ENCODE measurements at regions not wholly inside any gene's neighbourhood (a gene's known extent, or its start where the extent isn't known, plus 50 kb on each side); places are given as distances from the start of the nearest gene placed in this dataset.

- H3K9me3 ChIP-seq (ENCODE audit: control insufficient read depth in 3 of 3, low read length in 3 of 3), result no peaks in the 10 kb centered on the region
- no peaks in the 10 kb centered on the region for H3K4me1 ChIP-seq (ENCODE audit: control insufficient read depth in 3 of 3, insufficient read depth in 3 of 3, low read length in 3 of 3)
These were observed 850.6 kb upstream of the ACVR2A start for GRCh38 chr2:146994246-146994645.

GRCh38 chr2:146992466-146992865 lies 852.4 kb upstream of the ACVR2A start:
- Histone ChIP-seq H3K4me1 (ENCODE audit: control insufficient read depth in 3 of 3, insufficient read depth in 3 of 3, low read length in 3 of 3) (no peaks in the 10 kb centered on the region), H3K9ac (ENCODE audit: low read depth in 1 of 3, low read length in 3 of 3) (no peak overlapping the region), H3K36me3 (ENCODE audit: control insufficient read depth in 3 of 3, insufficient read depth in 3 of 3, low read length in 3 of 3) (no peaks in the 10 kb centered on the region), H3K27me3 (ENCODE audit: control insufficient read depth in 3 of 3, insufficient read depth in 3 of 3, low read length in 3 of 3) (no peaks in the 10 kb centered on the region), H3K27ac (ENCODE audit: low read depth, low read length) (no peak overlapping the region), H3K4me3 (ENCODE audit: low read length in 3 of 3) (no peak overlapping the region), H3K9me3 (ENCODE audit: control insufficient read depth in 3 of 3, low read length in 3 of 3) (no peaks in the 10 kb centered on the region)

More at GRCh38 chr2:146994246-146994645, 850.6 kb upstream of the ACVR2A start:
- Histone ChIP-seq H3K9ac (ENCODE audit: low read depth in 1 of 3, low read length in 3 of 3) (no peak overlapping the region), H3K27ac (ENCODE audit: low read depth, low read length) (no peak overlapping the region), H3K4me3 (ENCODE audit: low read length in 3 of 3) (no peak overlapping the region), H3K36me3 (ENCODE audit: control insufficient read depth in 3 of 3, insufficient read depth in 3 of 3, low read length in 3 of 3) (no peaks in the 10 kb centered on the region), H3K27me3 (ENCODE audit: control insufficient read depth in 3 of 3, insufficient read depth in 3 of 3, low read length in 3 of 3) (no peaks in the 10 kb centered on the region)

- Histone ChIP-seq H3K27me3 (ENCODE audit: control insufficient read depth in 3 of 3, insufficient read depth in 3 of 3, low read length in 3 of 3) (no peaks in the 10 kb centered on the region), H3K4me1 (ENCODE audit: control insufficient read depth in 3 of 3, insufficient read depth in 3 of 3, low read length in 3 of 3) (no peaks in the 10 kb centered on the region), H3K27ac (ENCODE audit: low read depth, low read length) (no peak overlapping the region), H3K4me3 (ENCODE audit: low read length in 3 of 3) (no peak overlapping the region), H3K9me3 (ENCODE audit: control insufficient read depth in 3 of 3, low read length in 3 of 3) (no peaks in the 10 kb centered on the region), H3K9ac (ENCODE audit: low read depth in 1 of 3, low read length in 3 of 3) (no peak overlapping the region), H3K36me3 (ENCODE audit: control insufficient read depth in 3 of 3, insufficient read depth in 3 of 3, low read length in 3 of 3) (no peaks in the 10 kb centered on the region)
These were observed 852.8 kb upstream of the ACVR2A start for GRCh38 chr2:146992057-146992456.

- Histone ChIP-seq H3K4me1 (ENCODE audit: control insufficient read depth in 3 of 3, insufficient read depth in 3 of 3, low read length in 3 of 3) (no peaks in the 10 kb centered on the region), H3K9me3 (ENCODE audit: control insufficient read depth in 3 of 3, low read length in 3 of 3) (no peaks in the 10 kb centered on the region), H3K27ac (ENCODE audit: low read depth, low read length) (no peak overlapping the region), H3K36me3 (ENCODE audit: control insufficient read depth in 3 of 3, insufficient read depth in 3 of 3, low read length in 3 of 3) (no peaks in the 10 kb centered on the region), H3K9ac (ENCODE audit: low read depth in 1 of 3, low read length in 3 of 3) (no peak overlapping the region), H3K4me3 (ENCODE audit: low read length in 3 of 3) (no peak overlapping the region), H3K27me3 (ENCODE audit: control insufficient read depth in 3 of 3, insufficient read depth in 3 of 3, low read length in 3 of 3) (no peaks in the 10 kb centered on the region)
These were observed 854.3 kb upstream of the ACVR2A start for GRCh38 chr2:146990311-146991054.

- Histone ChIP-seq H3K4me1 (ENCODE audit: control insufficient read depth in 3 of 3, insufficient read depth in 3 of 3, low read length in 3 of 3) (no peaks in the 10 kb centered on the region), H3K27me3 (ENCODE audit: control insufficient read depth in 3 of 3, insufficient read depth in 3 of 3, low read length in 3 of 3) (no peaks in the 10 kb centered on the region)
These were observed 855.1 kb upstream of the ACVR2A start for GRCh38 chr2:146989741-146990140.

GRCh38 chr2:146987996-146988395 lies 856.8 kb upstream of the ACVR2A start:
- no peaks in the 10 kb centered on the region for H3K36me3 ChIP-seq (ENCODE audit: control insufficient read depth in 3 of 3, insufficient read depth in 3 of 3, low read length in 3 of 3)
- H3K4me3 ChIP-seq (ENCODE audit: low read length in 3 of 3), result no peak overlapping the region
- no peak overlapping the region for H3K9ac ChIP-seq (ENCODE audit: low read depth in 1 of 3, low read length in 3 of 3)
- no peaks in the 10 kb centered on the region for H3K27me3 ChIP-seq (ENCODE audit: control insufficient read depth in 3 of 3, insufficient read depth in 3 of 3, low read length in 3 of 3)
- no peak overlapping the region for H3K27ac ChIP-seq (ENCODE audit: low read depth, low read length)
- H3K4me1 ChIP-seq (ENCODE audit: control insufficient read depth in 3 of 3, insufficient read depth in 3 of 3, low read length in 3 of 3), result no peaks in the 10 kb centered on the region
- H3K9me3 ChIP-seq (ENCODE audit: control insufficient read depth in 3 of 3, low read length in 3 of 3), result no peaks in the 10 kb centered on the region

More at GRCh38 chr2:146989741-146990140, 855.1 kb upstream of the ACVR2A start:
- Histone ChIP-seq H3K9ac (ENCODE audit: low read depth in 1 of 3, low read length in 3 of 3) (no peak overlapping the region), H3K4me3 (ENCODE audit: low read length in 3 of 3) (no peak overlapping the region), H3K9me3 (ENCODE audit: control insufficient read depth in 3 of 3, low read length in 3 of 3) (no peaks in the 10 kb centered on the region), H3K36me3 (ENCODE audit: control insufficient read depth in 3 of 3, insufficient read depth in 3 of 3, low read length in 3 of 3) (no peaks in the 10 kb centered on the region), H3K27ac (ENCODE audit: low read depth, low read length) (no peak overlapping the region)

GRCh38 chr2:146986161-146986560 lies 858.7 kb upstream of the ACVR2A start:
- Histone ChIP-seq H3K27me3 (ENCODE audit: control insufficient read depth in 3 of 3, insufficient read depth in 3 of 3, low read length in 3 of 3) (no peaks in the 10 kb centered on the region), H3K4me3 (ENCODE audit: low read length in 3 of 3) (no peak overlapping the region), H3K27ac (ENCODE audit: low read depth, low read length) (no peak overlapping the region), H3K36me3 (ENCODE audit: control insufficient read depth in 3 of 3, insufficient read depth in 3 of 3, low read length in 3 of 3) (no peaks in the 10 kb centered on the region), H3K9ac (ENCODE audit: low read depth in 1 of 3, low read length in 3 of 3) (no peak overlapping the region), H3K4me1 (ENCODE audit: control insufficient read depth in 3 of 3, insufficient read depth in 3 of 3, low read length in 3 of 3) (no peaks in the 10 kb centered on the region), H3K9me3 (ENCODE audit: control insufficient read depth in 3 of 3, low read length in 3 of 3) (no peaks in the 10 kb centered on the region)

GRCh38 chr2:146985753-146986152 lies 859.1 kb upstream of the ACVR2A start:
- Histone ChIP-seq H3K9ac (ENCODE audit: low read depth in 1 of 3, low read length in 3 of 3) (no peak overlapping the region), H3K4me3 (ENCODE audit: low read length in 3 of 3) (no peak overlapping the region), H3K9me3 (ENCODE audit: control insufficient read depth in 3 of 3, low read length in 3 of 3) (no peaks in the 10 kb centered on the region), H3K36me3 (ENCODE audit: control insufficient read depth in 3 of 3, insufficient read depth in 3 of 3, low read length in 3 of 3) (no peaks in the 10 kb centered on the region), H3K4me1 (ENCODE audit: control insufficient read depth in 3 of 3, insufficient read depth in 3 of 3, low read length in 3 of 3) (no peaks in the 10 kb centered on the region), H3K27me3 (ENCODE audit: control insufficient read depth in 3 of 3, insufficient read depth in 3 of 3, low read length in 3 of 3) (no peaks in the 10 kb centered on the region), H3K27ac (ENCODE audit: low read depth, low read length) (no peak overlapping the region)

- no peak overlapping the region for H3K9ac ChIP-seq (ENCODE audit: low read depth in 1 of 3, low read length in 3 of 3)
These were observed 860.8 kb upstream of the ACVR2A start for GRCh38 chr2:146984014-146984413.

GRCh38 chr2:146982393-146982846 lies 862.4 kb upstream of the ACVR2A start:
- Histone ChIP-seq H3K9me3 (ENCODE audit: control insufficient read depth in 3 of 3, low read length in 3 of 3) (no peaks in the 10 kb centered on the region), H3K4me1 (ENCODE audit: control insufficient read depth in 3 of 3, insufficient read depth in 3 of 3, low read length in 3 of 3) (no peaks in the 10 kb centered on the region), H3K27ac (ENCODE audit: low read depth, low read length) (no peak overlapping the region), H3K4me3 (ENCODE audit: low read length in 3 of 3) (no peak overlapping the region), H3K9ac (ENCODE audit: low read depth in 1 of 3, low read length in 3 of 3) (no peak overlapping the region), H3K36me3 (ENCODE audit: control insufficient read depth in 3 of 3, insufficient read depth in 3 of 3, low read length in 3 of 3) (no peaks in the 10 kb centered on the region), H3K27me3 (ENCODE audit: control insufficient read depth in 3 of 3, insufficient read depth in 3 of 3, low read length in 3 of 3) (no peaks in the 10 kb centered on the region)

More at GRCh38 chr2:146984014-146984413, 860.8 kb upstream of the ACVR2A start:
- Histone ChIP-seq H3K27me3 (ENCODE audit: control insufficient read depth in 3 of 3, insufficient read depth in 3 of 3, low read length in 3 of 3) (no peaks in the 10 kb centered on the region), H3K36me3 (ENCODE audit: control insufficient read depth in 3 of 3, insufficient read depth in 3 of 3, low read length in 3 of 3) (no peaks in the 10 kb centered on the region), H3K9me3 (ENCODE audit: control insufficient read depth in 3 of 3, low read length in 3 of 3) (no peaks in the 10 kb centered on the region), H3K4me1 (ENCODE audit: control insufficient read depth in 3 of 3, insufficient read depth in 3 of 3, low read length in 3 of 3) (no peaks in the 10 kb centered on the region), H3K27ac (ENCODE audit: low read depth, low read length) (no peak overlapping the region), H3K4me3 (ENCODE audit: low read length in 3 of 3) (no peak overlapping the region)

All from skeletal muscle tissue (tissue), 3 donors.